K562 (cell line): ENCODE measurements at regions not wholly inside any gene's neighbourhood (a gene's known extent, or its start where the extent isn't known, plus 50 kb on each side); places are given as distances from the start of the nearest gene placed in this dataset.

Source experiments
- ATAC-seq: fragments of 200-7000 bp; cut with Tn5 transposase; 3 replicates; pipeline ENCODE4 v1.9.1; 2020; ENCODE audit warnings: moderate library complexity
- BruUV-seq: library from RNA; stranded (reverse); fragments of 400-500 nt; replicated peaks from 2 replicates; lab custom pipeline; 2021; lab: Mats Ljungman, UMichigan
- CTCF ChIA-PET: fragments of 300-600 bp; formaldehyde crosslinking; extraction: SDS; loops from one replicate; lab custom pipeline; 2021; ENCODE audit warnings: low intra/inter-chr PET ratio; lab: Yijun Ruan, JAX
- POLR2A ChIA-PET: fragments of 300-600, 350-650 bp; sonication (Branson Sonifier 250); formaldehyde crosslinking; extraction: SDS; loops from one replicate; lab custom pipeline; 2021; ENCODE audit warnings: antibody characterized with exemption, inconsistent platforms; lab: Yijun Ruan, JAX
- DNase-seq, 4 experiments: peaks; one replicate each; pipeline versions ENCODE4 v3.0.0 to v3.0.0-alpha.2; 2011 to 2018; ENCODE audit warnings: low spot score in 3 of 4, mixed read lengths in 3 of 4; ENCODE audit errors: extremely low read depth in 1 of 4
- FAIRE-seq: peaks from 2 replicates; lab custom pipeline; 2011; peaks lifted over from hg19 to GRCh38; lab: Jason Lieb, UNC
- H2AFZ ChIP-seq: 2 replicates; pipeline ENCODE4 v1.6.0; 2011; ENCODE audit warnings: low read depth, low read length, control low read depth, inconsistent platforms
- H3K27ac ChIP-seq: fragments of 200-600 bp; 3 replicates; pipeline ENCODE4 v1.8.0; 2011; ENCODE audit warnings: low read depth, mild to moderate bottlenecking, control low read depth, inconsistent platforms, low read length, moderate library complexity, mixed read lengths; ENCODE audit errors: extremely low read depth
- H3K27me3 ChIP-seq, 2 experiments: fragments of 300-600 bp in 1 of 2; 2 replicates in 1 of 2; 3 replicates in 1 of 2; pipeline versions ENCODE4 v1.6.0 to v1.8.0; 2011; ENCODE audit warnings: inconsistent platforms in 2 of 2, low read length in 2 of 2, mild to moderate bottlenecking in 1 of 2, mixed read lengths in 1 of 2, moderate library complexity in 1 of 2; ENCODE audit not compliant: control insufficient read depth in 2 of 2, insufficient read depth in 2 of 2
- H3K36me3 ChIP-seq: fragments of 300-600 bp; 3 replicates; pipeline ENCODE4 v1.8.0; 2011; ENCODE audit warnings: mild to moderate bottlenecking, low read length, inconsistent platforms; ENCODE audit not compliant: control insufficient read depth, insufficient read depth
- H3K4me1 ChIP-seq, 2 experiments: fragments of 200-600 bp in 1 of 2; replicated peaks in 1 of 2; 2 replicates in 1 of 2; 3 replicates in 1 of 2; pipeline versions ENCODE4 v1.5.1 to v1.8.0; 2011; ENCODE audit warnings: inconsistent platforms in 2 of 2, low read length in 2 of 2, mild to moderate bottlenecking in 1 of 2, mixed read lengths in 1 of 2, moderate library complexity in 1 of 2; ENCODE audit not compliant: control insufficient read depth in 2 of 2, insufficient read depth in 2 of 2
- H3K4me2 ChIP-seq: 2 replicates; pipeline ENCODE4 v1.6.1; 2011; ENCODE audit warnings: low read length, control low read depth, inconsistent platforms, mixed read lengths; ENCODE audit not compliant: insufficient read depth
- H3K4me3 ChIP-seq: fragments of 200-600 bp; sonication (generic), shearing (Covaris generic); 2 replicates; pipeline ENCODE4 v1.5.1; 2016; ENCODE audit warnings: control low read depth, inconsistent platforms
- H3K79me2 ChIP-seq: fragments of 200-600 bp; 3 replicates; pipeline ENCODE4 v1.8.0; 2011; ENCODE audit warnings: low read length, inconsistent platforms; ENCODE audit not compliant: control insufficient read depth, insufficient read depth
- H3K9ac ChIP-seq, 2 experiments: 2 replicates each; pipeline versions ENCODE4 v1.6.0 to v1.6.1; 2011; ENCODE audit warnings: low read depth in 2 of 2, low read length in 2 of 2, control low read depth in 1 of 2, inconsistent platforms in 1 of 2, mild to moderate bottlenecking in 1 of 2, mixed read lengths in 1 of 2; ENCODE audit not compliant: insufficient read depth in 1 of 2
- H3K9me1 ChIP-seq: one replicate; pipeline ENCODE4 v1.6.0; 2011; ENCODE audit warnings: inconsistent platforms, mild to moderate bottlenecking, low read length, moderate library complexity; ENCODE audit not compliant: control insufficient read depth, insufficient read depth
- H3K9me3 ChIP-seq: replicated peaks from 2 replicates; pipeline ENCODE4 v1.5.1; 2011; ENCODE audit warnings: low read depth, low read length, inconsistent platforms; ENCODE audit not compliant: control insufficient read depth, insufficient read depth
- H4K20me1 ChIP-seq: replicated peaks from 2 replicates; pipeline ENCODE4 v1.6.1; 2011; ENCODE audit warnings: low read length, inconsistent platforms, mixed read lengths; ENCODE audit not compliant: control insufficient read depth, insufficient read depth
- DDX20 ChIP-seq: fragments of 450-650 bp; IDR thresholded peaks from 2 replicates; pipeline ENCODE4 v1.6.1; 2016; ENCODE audit warnings: missing genetic modification characterization, low read depth, mild to moderate bottlenecking, missing compliant biosample characterization, moderate library complexity
- EHMT2 ChIP-seq: fragments of 450-650 bp; IDR thresholded peaks from 2 replicates; pipeline ENCODE4 v1.6.1; 2018; ENCODE audit warnings: antibody characterized with exemption
- KHSRP ChIP-seq: fragments of 450-650 bp; IDR thresholded peaks from 2 replicates; pipeline ENCODE4 v1.6.1; 2017
- POU5F1 ChIP-seq: fragments of 150-350 bp; IDR thresholded peaks from 2 replicates; pipeline ENCODE4 v1.6.1; 2014; ENCODE audit warnings: borderline replicate concordance, low read length, low read depth, mild to moderate bottlenecking; ENCODE audit not compliant: partially characterized antibody
- ZNF121 ChIP-seq: sonication (generic); formaldehyde crosslinking; conservative IDR thresholded peaks from 2 replicates; pipeline ENCODE4 v1.8.0; 2022; ENCODE audit warnings: missing genetic modification reagents
- ZNF143 ChIP-seq: sonication (generic); formaldehyde crosslinking; IDR thresholded peaks from 2 replicates; pipeline ENCODE4 v1.9.0; 2022; ENCODE audit warnings: mild to moderate bottlenecking, missing genetic modification reagents
- ZNF311 ChIP-seq: fragments of 250-450 bp; sonication (Bioruptor Pico); IDR thresholded peaks from 2 replicates; pipeline ENCODE4 v1.4.0; 2020; ENCODE audit warnings: mild to moderate bottlenecking, moderate library complexity
- ZNF347 ChIP-seq: fragments of 450-650 bp; formaldehyde crosslinking; IDR thresholded peaks from 2 replicates; pipeline ENCODE4 v1.4.0; 2020; ENCODE audit warnings: low read depth, mild to moderate bottlenecking, moderate library complexity
- ZNF354B ChIP-seq: fragments of 250-450 bp; sonication (Bioruptor Pico); IDR thresholded peaks from 2 replicates; pipeline ENCODE4 v1.4.0; 2020
- ZNF75A ChIP-seq: fragments of 450-650 bp; formaldehyde crosslinking; IDR thresholded peaks from 2 replicates; pipeline ENCODE4 v1.4.0; 2020; ENCODE audit warnings: mild to moderate bottlenecking
- WGBS: fragments of 100-300 bp; shearing (Covaris generic); methylation state at CpG from one replicate; pipeline ENCODE4 v1.1.6; 2016; ENCODE audit warnings: low coverage, mixed read lengths; ENCODE audit not compliant: insufficient coverage; ENCODE audit errors: missing lambda C conversion rate; 5-methylcytosine and 5-hydroxymethylcytosine counted together
- in situ Hi-C: fragments of 300-500 bp; cut with MboI; formaldehyde crosslinking; loops from 4 replicates; pipeline ENCODE4 v1.15.0; 2018; ENCODE audit warnings: inconsistent platforms, mixed read lengths
- intact Hi-C: fragments of 100-400 bp; cut with micrococcal nuclease; formaldehyde crosslinking; loops from 2 replicates; pipeline ENCODE4 v1.14.2; 2022

DNA sequence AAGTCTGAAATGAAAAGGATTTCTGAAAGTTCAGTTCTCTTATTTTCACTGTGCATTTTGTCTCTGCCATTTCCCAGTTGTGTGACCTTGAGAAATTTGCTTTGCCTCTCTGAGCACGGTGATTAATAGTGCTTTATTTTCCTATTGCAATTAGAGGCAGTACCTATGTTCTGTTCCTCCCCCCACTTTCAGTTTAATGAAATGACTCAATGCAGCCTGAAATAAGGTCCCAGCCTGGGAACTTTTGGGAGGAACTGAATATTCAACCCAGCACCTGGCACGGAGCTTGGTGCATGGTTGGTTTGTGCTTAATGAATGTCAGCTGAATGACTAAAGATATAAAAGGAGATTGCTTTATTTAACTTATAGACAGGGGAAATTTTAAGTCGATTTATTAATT lies 352.6 kb downstream of the PDCD6IP start (continued):
- TF ChIP-seq ZNF75A (CRISPR knock-in tag), result no peak
- no peak for TF ChIP-seq DDX20 (tag)
- TF ChIP-seq ZNF121 (CRISPR knock-in tag), result no peak

DNA sequence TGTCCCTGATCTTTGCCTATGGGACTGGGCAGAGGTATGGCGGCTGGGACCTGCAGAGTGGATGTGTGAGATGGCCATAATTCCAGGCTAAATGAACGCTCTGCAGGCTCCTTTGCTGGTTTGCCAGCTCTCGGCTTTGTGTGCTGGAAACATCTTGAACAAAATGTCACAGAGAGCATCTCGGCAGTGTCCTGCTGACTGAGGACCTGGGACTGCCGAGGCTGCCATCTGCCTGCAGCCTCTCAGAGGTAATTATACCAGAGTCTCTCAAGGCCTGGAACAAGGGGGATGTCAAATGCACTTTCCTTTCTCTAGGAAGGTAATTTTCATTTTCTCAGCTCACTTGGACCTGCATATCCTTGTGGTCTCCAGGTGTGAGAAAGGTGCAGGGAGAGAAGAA lies 354.2 kb downstream of the PDCD6IP start:
- intact Hi-C loops, result no loop called here
- H3K9me3 ChIP-seq, result no peaks in the 10 kb centered on the region
- ATAC-seq, result no peak

More for the DNA sequence above, 354.2 kb downstream of the PDCD6IP start:
- Histone ChIP-seq H4K20me1 (no peaks in the 10 kb centered on the region), H3K9me1 (no peaks in the 10 kb centered on the region), H3K27ac (no peak overlapping the region), H3K4me2 (no peak overlapping the region), H3K36me3 (no peaks in the 10 kb centered on the region), H3K9ac (no peak overlapping the region), H3K79me2 (no peaks in the 10 kb centered on the region), H3K4me1 (no peaks in the 10 kb centered on the region), H3K27me3 (no peaks in the 10 kb centered on the region), H3K4me3 (no peak overlapping the region), H2AFZ (no peak overlapping the region)
- 1% methylated on average over 5 of the region's 5 CpGs for WGBS
- no peak for TF ChIP-seq ZNF354B (CRISPR knock-in tag)
- TF ChIP-seq ZNF143 (CRISPR knock-in tag), result no peak
- no peak for TF ChIP-seq KHSRP
- no peak for TF ChIP-seq EHMT2
- TF ChIP-seq POU5F1, result no peak
- TF ChIP-seq ZNF311, result no peak
- TF ChIP-seq ZNF347 (CRISPR knock-in tag), result no peak
- no TSS peak for BruUV-seq
- FAIRE-seq, result no peak
- CTCF ChIA-PET, result no interaction called here
- DNase-seq, result no peak
- in situ Hi-C loops, result no loop called here
- POLR2A ChIA-PET, result interaction anchor here (0.9 kb wide), 1 partner anchor 22 kb away, joined by 3 read pairs; no protein-coding TSS in a partner anchor
